Activated T-cell treated with anti-CD3 and anti-CD28 coated beads, Interleukin-2, amount 50 U/mL, for 24 hours (primary cell): ENCODE measurements at regions not wholly inside any gene's neighbourhood (a gene's known extent, or its start where the extent isn't known, plus 50 kb on each side); places are given as distances from the start of the nearest gene placed in this dataset.
"Not testable (repeated sequence)": the region's sequence is repeated elsewhere in the genome, so short reads cannot be mapped to it uniquely, and the experiment has no call there.

Source experiments
- DNase-seq: peaks from one replicate; pipeline ENCODE4 v3.0.0-alpha.2; 2020
- H3K27ac Mint-ChIP-seq: 2 replicates; pipeline ENCODE4 v1.8.0; 2020; ENCODE audit warnings: mild to moderate bottlenecking, mixed read lengths
- H3K27me3 Mint-ChIP-seq: 2 replicates; pipeline ENCODE4 v1.8.0; 2020; ENCODE audit warnings: mixed read lengths
- H3K36me3 Mint-ChIP-seq: 2 replicates; pipeline ENCODE4 v1.8.0; 2020; ENCODE audit warnings: low read depth, mixed read lengths
- H3K4me1 Mint-ChIP-seq: 2 replicates; pipeline ENCODE4 v1.8.0; 2020; ENCODE audit warnings: low read depth, mixed read lengths
- H3K4me3 Mint-ChIP-seq: 2 replicates; pipeline ENCODE4 v1.8.0; 2020; ENCODE audit warnings: mild to moderate bottlenecking, moderate library complexity, mixed read lengths
- H3K9me3 Mint-ChIP-seq: 2 replicates; pipeline ENCODE4 v1.8.0; 2020; ENCODE audit warnings: mixed read lengths

DNA sequence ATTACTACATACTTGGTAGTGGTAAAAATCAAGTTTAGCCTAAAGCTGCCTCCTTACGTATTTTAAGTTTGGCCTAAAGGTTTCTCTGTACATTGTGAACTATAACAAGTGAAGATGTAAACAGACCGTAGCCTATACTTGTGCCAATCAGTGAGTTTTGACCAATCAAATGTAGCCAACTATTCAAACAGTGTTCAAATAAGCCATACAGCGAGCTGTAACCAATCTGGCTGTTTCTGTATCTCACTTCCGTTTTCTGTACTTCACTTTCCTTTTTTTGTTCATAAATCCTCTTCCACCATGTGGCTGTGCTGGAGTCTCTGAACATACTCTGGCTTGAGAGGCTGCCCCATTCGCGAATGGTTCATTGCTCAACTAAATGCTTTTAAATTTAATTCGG, 2504.6 kb downstream of the PCDH9 start:
- no peaks in the 10 kb centered on the region for H3K27me3 Mint-ChIP-seq
- DNase-seq: no peak
- no peak overlapping the region for H3K27ac Mint-ChIP-seq
- no peaks in the 10 kb centered on the region for H3K4me1 Mint-ChIP-seq
- H3K36me3 Mint-ChIP-seq: no peaks in the 10 kb centered on the region
- H3K9me3 Mint-ChIP-seq: peaks cover 14% of the 10 kb centered on the region
- H3K4me3 Mint-ChIP-seq: no peak overlapping the region

DNA sequence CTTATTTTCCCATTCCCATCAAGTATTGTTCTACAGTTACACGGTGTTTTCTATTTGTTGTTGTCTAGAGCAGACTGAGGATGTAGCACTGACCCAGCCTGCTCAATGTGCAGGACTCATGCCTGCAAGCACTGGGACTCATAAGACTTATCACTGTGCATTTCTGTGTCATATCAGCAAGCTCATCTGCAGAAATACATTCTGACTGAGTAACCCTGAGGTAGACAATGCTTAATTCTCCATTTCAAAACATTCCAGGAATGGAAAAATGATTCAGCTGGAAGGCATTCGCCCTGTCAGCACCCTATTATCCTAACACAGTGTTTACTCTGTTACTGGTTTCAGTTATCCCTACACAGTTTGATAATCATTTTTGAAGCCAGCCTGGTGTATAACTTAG, 2506.4 kb downstream of the PCDH9 start:
- Mint-ChIP-seq H3K4me1 (no peaks in the 10 kb centered on the region), H3K27me3 (no peaks in the 10 kb centered on the region), H3K27ac (no peak overlapping the region), H3K4me3 (no peak overlapping the region), H3K36me3 (no peaks in the 10 kb centered on the region), H3K9me3 (peaks cover 12% of the 10 kb centered on the region)
- no peak for DNase-seq

DNA sequence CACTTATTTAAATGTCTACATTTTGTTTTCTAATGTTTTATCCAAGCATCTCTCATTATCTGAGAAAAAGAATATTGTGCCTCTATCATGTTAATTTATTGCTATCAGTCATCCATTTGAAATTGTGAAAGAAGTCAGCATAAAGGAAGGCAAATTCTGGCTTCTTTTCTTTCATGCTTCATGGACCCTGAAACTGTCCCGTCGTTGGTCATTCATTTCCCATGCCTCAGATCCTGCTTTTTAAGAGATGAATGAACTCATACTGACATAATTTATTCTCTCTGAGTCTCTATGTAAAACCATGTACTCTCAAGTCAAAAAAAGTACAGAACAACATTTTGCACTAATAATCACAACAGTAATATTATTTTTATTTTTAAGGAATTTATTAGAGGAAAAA, 2512.0 kb downstream of the PCDH9 start:
- Mint-ChIP-seq H3K36me3 (no peaks in the 10 kb centered on the region), H3K4me1 (no peaks in the 10 kb centered on the region), H3K27ac (no peak overlapping the region), H3K9me3 (peaks cover 9% of the 10 kb centered on the region), H3K4me3 (no peak overlapping the region), H3K27me3 (no peaks in the 10 kb centered on the region)
- no peak for DNase-seq

DNA sequence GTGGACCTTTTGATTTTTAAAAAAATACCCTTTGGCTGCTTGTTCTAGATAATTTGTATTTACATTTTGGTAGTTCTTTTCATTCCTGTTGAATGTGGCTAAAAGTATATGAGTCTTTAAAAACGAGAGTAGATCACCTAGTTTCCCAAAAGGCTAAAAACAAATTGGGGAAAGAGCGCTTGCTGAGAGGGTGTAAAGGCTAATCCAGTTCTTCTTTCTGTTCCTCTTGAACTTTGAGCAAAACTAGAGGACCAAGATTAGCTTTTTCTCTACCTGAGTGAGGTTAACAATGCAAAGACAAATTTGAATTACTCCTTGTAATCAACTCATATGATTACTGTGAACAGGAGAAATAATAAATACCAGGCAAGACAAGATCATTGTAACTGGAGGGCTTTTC, 2513.2 kb downstream of the PCDH9 start:
- Mint-ChIP-seq H3K9me3 (peaks cover 9% of the 10 kb centered on the region), H3K4me3 (no peak overlapping the region), H3K36me3 (no peaks in the 10 kb centered on the region), H3K27me3 (no peaks in the 10 kb centered on the region), H3K27ac (no peak overlapping the region), H3K4me1 (no peaks in the 10 kb centered on the region)
- no peak for DNase-seq

DNA sequence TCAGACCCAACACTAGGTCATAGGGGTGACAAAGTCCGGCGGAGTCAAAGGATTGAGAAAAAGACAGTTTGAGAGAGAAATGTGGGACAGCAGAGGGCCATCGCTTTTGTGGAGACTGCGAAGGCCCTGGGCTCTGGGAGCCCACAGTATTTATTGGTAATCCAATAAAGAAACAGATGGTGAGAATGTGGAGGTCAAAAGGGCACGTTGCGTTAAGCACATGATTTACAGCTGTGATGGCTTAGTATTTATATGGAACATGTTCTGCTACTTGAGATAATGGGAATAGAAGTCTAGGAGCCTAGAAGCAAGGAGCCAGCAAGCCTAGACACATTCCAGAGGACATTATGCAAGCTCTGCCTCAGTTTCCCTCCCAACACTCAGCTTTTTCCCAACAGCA, 2521.1 kb downstream of the PCDH9 start:
- no peak for DNase-seq
- H3K4me1 Mint-ChIP-seq: no peaks in the 10 kb centered on the region
- H3K4me3 Mint-ChIP-seq: no peak overlapping the region
- H3K36me3 Mint-ChIP-seq: no peaks in the 10 kb centered on the region
- no peaks in the 10 kb centered on the region for H3K27me3 Mint-ChIP-seq
- peaks cover 14% of the 10 kb centered on the region for H3K9me3 Mint-ChIP-seq
- no peak overlapping the region for H3K27ac Mint-ChIP-seq

DNA sequence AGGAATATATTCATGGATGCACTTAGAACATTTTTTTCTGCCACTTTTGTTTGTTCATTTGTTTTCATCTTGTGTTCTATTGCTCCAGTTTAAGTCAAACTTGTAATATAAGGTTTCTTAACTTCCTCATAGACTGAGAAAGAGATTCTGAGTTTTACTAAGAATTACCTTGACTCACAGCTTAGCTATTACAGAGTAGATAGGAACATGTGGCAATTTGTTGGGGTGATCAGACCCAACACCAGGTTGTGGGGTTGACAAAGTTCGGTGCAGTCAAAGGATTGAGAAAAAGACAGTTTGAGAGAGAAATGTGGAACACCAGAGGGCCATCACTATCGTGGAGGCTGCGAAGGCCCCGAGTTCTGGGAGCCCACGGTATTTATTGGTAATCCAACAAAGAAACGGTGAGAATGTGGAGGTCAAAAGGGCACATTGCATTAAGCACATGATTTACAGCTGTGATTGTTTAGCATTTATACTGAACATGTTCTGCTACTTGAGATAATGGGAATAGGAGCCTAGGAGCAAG, 2526.0 kb downstream of the PCDH9 start:
- no peaks in the 10 kb centered on the region for H3K36me3 Mint-ChIP-seq
- no peaks in the 10 kb centered on the region for H3K27me3 Mint-ChIP-seq

DNA sequence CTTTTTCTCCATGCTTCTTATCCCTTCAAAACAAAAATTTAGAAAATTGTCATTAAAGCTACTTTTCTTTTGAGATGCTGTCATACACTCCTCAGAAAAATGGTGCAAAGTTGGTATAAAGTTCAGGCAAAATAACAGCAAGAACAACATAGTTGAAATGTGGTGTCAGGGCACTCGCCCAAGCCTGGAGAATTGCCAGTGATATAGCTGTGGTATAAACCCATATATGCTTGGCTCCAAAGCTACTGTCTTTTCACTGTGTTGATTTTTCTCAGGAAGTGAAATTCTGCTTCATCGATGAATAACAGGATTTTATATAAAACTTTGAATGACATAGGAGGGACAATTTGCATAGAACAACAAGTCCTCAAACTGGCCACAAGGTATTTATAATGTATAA, 2532.9 kb downstream of the PCDH9 start:
- no peak overlapping the region for H3K27ac Mint-ChIP-seq
- peaks cover 8% of the 10 kb centered on the region for H3K9me3 Mint-ChIP-seq
- no peaks in the 10 kb centered on the region for H3K27me3 Mint-ChIP-seq
- H3K4me1 Mint-ChIP-seq: no peaks in the 10 kb centered on the region
- no peak overlapping the region for H3K4me3 Mint-ChIP-seq
- no peak for DNase-seq
- no peaks in the 10 kb centered on the region for H3K36me3 Mint-ChIP-seq

More for the DNA sequence above, 2526.0 kb downstream of the PCDH9 start:
- no peak for DNase-seq
- no peak overlapping the region for H3K4me3 Mint-ChIP-seq
- no peaks in the 10 kb centered on the region for H3K4me1 Mint-ChIP-seq
- peaks cover 14% of the 10 kb centered on the region for H3K9me3 Mint-ChIP-seq
- H3K27ac Mint-ChIP-seq: no peak overlapping the region

DNA sequence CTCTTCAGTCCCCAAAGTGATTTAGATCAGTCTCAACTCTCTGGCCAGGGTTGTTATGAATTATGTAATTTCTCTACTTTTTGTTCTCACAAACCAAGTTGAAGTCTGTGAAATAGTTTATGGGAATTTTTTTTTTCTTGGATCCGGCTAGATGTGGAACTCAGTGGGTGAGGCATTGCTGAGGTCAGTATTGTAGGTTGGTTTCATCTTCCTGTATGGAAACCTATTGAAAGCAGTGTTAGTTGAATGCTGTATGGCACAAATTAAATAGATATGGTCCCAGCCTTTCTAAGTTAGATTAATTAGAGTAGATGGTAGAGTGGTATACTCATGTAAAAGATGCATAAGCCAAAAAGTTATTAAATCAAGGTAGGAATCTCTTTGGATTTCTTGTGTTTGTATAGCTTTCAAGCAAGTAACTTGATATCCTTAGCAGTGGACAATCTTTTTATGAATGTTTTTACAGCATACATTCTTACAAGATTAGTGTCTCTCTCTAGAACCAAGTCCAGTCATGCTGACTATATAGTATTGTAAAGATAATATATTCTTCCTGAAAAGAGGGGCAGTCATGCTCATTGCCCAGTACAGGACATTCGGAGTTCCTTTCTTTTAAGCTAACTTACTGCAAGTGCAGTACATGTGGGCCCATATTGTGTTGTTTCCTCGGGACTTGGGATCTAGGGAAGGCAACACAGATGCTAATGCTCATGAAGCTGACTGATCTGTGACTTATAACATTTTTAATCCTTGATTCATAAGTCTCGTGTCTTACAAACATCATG, 2541.1 kb downstream of the PCDH9 start:
- no peaks in the 10 kb centered on the region for H3K27me3 Mint-ChIP-seq
- DNase-seq: no peak
- H3K9me3 Mint-ChIP-seq: peaks cover 9% of the 10 kb centered on the region
- no peaks in the 10 kb centered on the region for H3K4me1 Mint-ChIP-seq
- H3K4me3 Mint-ChIP-seq: no peak overlapping the region
- no peak overlapping the region for H3K27ac Mint-ChIP-seq
- H3K36me3 Mint-ChIP-seq: no peaks in the 10 kb centered on the region

DNA sequence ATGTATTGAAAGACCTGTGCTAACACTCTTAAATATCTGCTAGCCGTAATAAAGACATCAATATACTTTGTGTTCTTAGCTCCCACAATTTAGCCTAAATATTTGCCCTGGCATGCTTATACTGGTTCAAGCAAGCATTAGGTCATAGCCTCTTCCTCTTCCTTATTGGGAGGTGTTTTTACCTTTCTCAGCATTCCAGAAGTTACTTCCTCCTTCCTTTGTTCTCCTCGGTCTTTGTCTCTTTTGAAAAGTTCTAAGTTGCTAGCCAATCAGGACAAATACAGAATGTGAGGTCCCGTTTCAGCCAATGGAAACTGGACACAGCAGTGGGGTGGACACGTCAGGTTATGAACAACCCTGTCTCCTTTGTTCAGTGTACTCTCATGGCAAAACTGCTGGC, 2543.6 kb downstream of the PCDH9 start:
- H3K27ac Mint-ChIP-seq, H3K4me1 Mint-ChIP-seq, DNase-seq, H3K4me3 Mint-ChIP-seq, H3K27me3 Mint-ChIP-seq, H3K36me3 Mint-ChIP-seq, H3K9me3 Mint-ChIP-seq: not testable (repeated sequence)

DNA sequence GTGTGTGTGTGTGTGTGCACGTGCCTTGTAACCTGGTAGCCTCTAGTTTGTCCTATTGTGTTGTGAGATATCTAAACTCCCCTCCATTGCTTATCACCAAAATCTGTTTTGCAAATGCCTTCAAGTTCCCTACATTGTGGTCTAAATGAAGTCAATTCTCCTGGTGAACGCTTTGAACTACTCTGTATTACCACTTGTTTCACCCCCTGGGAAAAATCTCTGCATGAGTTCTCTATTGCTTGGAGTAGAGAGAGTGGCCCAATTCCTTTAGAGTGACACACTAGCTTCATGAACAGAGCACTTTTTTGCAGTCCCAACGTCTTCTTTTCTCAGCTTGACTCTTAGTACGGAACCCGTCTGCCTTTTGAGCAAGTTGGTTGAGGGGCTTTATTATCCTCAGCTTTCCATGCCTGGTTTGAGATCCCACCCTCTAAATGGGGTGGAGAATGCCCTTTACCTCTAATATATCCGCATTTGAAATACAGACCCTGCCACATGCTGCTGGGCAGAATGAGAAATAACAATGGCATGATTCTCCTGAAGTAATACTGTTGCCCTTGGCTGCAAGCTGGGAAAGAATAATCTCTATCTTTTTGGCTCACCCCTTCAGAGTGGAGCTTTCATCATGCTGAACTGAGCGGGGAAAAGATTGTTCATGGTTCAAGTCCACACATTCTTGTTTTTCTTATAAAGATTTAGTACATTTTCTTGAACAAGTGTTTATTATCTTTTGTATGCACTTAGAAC, 2545.3 kb downstream of the PCDH9 start:
- no peaks in the 10 kb centered on the region for H3K4me1 Mint-ChIP-seq
- DNase-seq: no peak
- no peak overlapping the region for H3K4me3 Mint-ChIP-seq
- H3K27me3 Mint-ChIP-seq: no peaks in the 10 kb centered on the region
- no peak overlapping the region for H3K27ac Mint-ChIP-seq
- no peaks in the 10 kb centered on the region for H3K36me3 Mint-ChIP-seq
- peaks cover 6% of the 10 kb centered on the region for H3K9me3 Mint-ChIP-seq

DNA sequence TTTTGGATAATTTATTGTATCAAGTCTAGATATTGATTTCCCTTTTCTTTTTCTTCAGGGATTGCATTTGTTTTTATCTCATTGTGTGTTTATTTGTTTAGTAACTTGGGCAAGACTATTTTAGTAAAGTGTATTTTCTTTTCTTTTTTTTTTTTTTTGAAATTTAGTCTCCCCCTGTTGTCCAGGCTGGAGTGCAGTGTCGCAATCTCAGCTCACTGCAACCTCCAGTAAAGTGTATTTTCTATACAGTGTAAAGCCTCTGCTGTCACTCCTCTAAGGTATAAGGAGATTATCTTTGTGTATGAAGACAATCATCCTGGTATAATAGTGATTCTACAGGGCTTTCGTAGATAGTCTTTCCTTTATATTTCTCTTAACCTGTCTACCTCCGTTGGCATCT, 2546.0 kb downstream of the PCDH9 start:
- Mint-ChIP-seq H3K4me3 (no peak overlapping the region), H3K4me1 (no peaks in the 10 kb centered on the region), H3K27ac (no peak overlapping the region), H3K36me3 (no peaks in the 10 kb centered on the region), H3K9me3 (peaks cover 6% of the 10 kb centered on the region), H3K27me3 (no peaks in the 10 kb centered on the region)
- DNase-seq: no peak

DNA sequence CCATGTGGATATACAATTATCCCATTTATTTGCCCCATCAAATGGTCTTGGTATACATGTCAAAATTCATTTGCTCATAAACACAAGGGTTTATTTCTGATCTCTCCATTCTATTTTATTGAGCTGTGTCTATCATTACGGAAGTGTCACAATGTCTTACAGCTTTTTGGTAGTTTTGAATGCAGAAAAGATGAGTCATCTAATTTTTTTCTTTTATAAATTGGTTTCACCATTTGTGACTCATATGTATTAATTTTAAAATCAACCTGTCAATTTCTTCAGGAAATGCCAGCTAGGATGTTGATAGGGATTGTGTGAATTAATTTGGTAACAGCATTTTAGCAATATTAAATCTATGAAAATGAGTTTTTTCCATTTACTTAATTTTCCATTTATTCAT, 2549.4 kb downstream of the PCDH9 start:
- H3K27me3 Mint-ChIP-seq: no peaks in the 10 kb centered on the region

DNA sequence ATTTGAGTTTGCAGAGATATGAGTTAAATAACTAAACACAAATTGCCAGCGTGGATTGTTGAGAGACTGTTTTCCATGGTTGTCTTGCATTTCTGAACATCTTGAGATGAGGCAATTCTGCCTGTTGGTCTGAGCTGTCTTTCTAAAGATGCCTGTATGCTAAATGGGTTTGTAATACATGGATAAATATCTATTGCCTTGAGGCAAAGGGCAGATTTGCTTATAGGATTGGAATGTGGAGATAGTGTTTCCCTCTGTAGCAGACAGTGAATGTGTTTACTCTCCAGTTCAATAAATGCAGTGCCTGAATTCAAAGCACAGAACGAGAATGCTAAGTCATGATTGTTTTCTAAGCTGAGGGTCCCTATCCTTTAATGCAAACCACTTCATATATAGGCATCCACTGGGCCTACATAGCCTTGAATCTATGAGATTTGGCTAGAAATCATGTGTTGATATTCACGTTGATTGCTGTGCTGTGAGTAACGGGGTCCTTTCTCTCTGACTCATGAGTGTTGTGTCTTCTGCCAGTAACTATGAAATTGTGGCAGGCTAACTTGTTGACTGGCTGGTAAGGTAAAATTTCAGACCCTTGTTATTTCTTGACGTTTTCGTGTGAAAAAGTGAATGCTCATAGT, 2554.8 kb downstream of the PCDH9 start:
- H3K9me3 Mint-ChIP-seq: peaks cover 20% of the 10 kb centered on the region
- no peaks in the 10 kb centered on the region for H3K36me3 Mint-ChIP-seq
- no peaks in the 10 kb centered on the region for H3K27me3 Mint-ChIP-seq
- DNase-seq: no peak
- no peaks in the 10 kb centered on the region for H3K4me1 Mint-ChIP-seq
- H3K27ac Mint-ChIP-seq: no peak overlapping the region
- no peak overlapping the region for H3K4me3 Mint-ChIP-seq

More for the DNA sequence above, 2549.4 kb downstream of the PCDH9 start:
- Mint-ChIP-seq H3K36me3 (no peaks in the 10 kb centered on the region), H3K4me3 (no peak overlapping the region), H3K4me1 (no peaks in the 10 kb centered on the region), H3K9me3 (peaks cover 8% of the 10 kb centered on the region), H3K27ac (no peak overlapping the region)
- DNase-seq: no peak

DNA sequence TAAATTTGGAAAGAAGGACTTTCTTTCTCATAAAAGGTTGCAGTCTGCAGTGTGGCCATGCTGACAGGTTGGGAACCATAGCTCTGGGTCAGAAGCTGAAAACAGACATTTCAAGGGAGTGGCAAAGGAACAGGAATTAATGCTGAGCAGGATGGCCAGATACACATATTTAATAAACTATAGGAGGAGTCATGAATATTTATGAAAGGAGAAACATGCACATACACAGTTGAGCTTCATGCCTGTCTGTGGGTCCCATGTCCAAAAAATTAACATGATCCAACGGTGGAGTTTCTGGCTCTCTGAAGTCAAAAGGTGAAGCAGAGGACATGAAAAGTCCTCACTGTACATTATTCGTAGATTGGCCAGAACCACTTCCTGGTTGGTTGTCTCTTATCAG, 2556.0 kb downstream of the PCDH9 start:
- H3K27me3 Mint-ChIP-seq: no peaks in the 10 kb centered on the region
- H3K9me3 Mint-ChIP-seq: peaks cover 22% of the 10 kb centered on the region
- no peak for DNase-seq
- no peaks in the 10 kb centered on the region for H3K36me3 Mint-ChIP-seq
- no peak overlapping the region for H3K27ac Mint-ChIP-seq
- H3K4me1 Mint-ChIP-seq: no peaks in the 10 kb centered on the region
- no peak overlapping the region for H3K4me3 Mint-ChIP-seq

DNA sequence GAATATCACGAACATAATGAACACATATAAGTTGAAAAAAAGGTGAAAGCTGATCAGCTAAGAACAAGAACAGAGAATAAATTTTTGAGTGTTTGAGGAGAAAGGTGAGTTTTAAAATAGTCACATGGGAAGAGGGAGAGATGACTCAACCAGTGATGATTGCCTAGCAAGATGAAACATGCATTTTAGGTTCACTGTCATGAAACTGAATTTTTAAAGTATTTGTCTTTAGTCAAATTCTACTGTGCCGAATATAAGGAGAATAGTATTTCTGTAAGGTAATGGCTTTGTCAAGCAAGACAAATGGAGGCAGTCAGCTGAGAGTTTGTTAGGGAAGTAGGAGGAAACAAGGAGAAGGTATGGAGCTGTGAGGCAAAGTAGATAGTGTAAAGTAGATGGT, 2557.4 kb downstream of the PCDH9 start:
- Mint-ChIP-seq H3K4me3 (no peak overlapping the region), H3K27ac (no peak overlapping the region), H3K27me3 (no peaks in the 10 kb centered on the region), H3K9me3 (peaks cover 28% of the 10 kb centered on the region), H3K4me1 (no peaks in the 10 kb centered on the region), H3K36me3 (no peaks in the 10 kb centered on the region)
- no peak for DNase-seq
